HTR-8/SVneo (cell line): ENCODE measurements at regions not wholly inside any gene's neighbourhood (a gene's known extent, or its start where the extent isn't known, plus 50 kb on each side); places are given as distances from the start of the nearest gene placed in this dataset.

Experiments used
- DNase-seq: peaks from one replicate; pipeline ENCODE4 v3.0.0; 2011; ENCODE audit warnings: low spot score, mixed read lengths; ENCODE audit not compliant: insufficient read length
- FAIRE-seq: peaks from 2 replicates; lab custom pipeline; 2011; peaks lifted over from hg19 to GRCh38; lab: Jason Lieb, UNC

DNA sequence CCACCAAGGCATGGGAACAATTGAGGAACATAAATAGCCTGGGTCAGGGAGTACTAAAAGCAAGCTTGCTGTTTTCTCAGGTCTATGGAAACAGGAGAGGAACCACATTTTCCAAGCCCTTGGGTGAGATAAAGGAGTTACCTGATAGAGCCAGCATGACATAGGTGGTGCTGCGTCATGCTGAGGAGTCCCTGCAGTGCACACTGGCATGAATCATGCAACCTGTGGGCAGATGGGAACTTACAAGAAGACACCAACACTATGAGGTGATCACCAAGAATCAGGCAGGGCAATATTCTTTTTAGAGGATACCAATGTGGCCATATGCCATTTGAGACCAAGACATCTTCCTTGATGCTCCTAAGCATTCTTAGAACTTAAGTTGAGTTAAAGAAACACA, 531.8 kb downstream of the ZEB2 start:
- FAIRE-seq (no peak), DNase-seq (no peak)

DNA sequence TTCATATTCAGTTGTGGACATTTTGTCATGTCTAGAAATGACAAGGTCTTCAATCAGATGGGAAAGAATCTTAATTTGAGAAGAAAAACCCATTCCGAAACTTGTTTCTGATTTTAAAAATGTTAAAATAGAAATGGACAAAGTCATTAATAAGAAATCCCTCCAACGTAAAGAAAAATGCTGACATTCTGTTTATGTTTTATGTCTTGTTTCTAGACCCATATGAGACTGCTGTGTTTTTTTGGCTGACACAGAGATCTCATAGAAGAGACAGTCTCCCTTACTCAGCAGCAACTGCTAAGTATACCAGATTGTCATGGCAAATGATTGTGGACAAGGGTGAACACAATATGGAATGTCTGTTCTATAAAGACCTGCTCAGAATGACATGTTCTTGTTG, 538.5 kb downstream of the ZEB2 start:
- no peak for DNase-seq

DNA sequence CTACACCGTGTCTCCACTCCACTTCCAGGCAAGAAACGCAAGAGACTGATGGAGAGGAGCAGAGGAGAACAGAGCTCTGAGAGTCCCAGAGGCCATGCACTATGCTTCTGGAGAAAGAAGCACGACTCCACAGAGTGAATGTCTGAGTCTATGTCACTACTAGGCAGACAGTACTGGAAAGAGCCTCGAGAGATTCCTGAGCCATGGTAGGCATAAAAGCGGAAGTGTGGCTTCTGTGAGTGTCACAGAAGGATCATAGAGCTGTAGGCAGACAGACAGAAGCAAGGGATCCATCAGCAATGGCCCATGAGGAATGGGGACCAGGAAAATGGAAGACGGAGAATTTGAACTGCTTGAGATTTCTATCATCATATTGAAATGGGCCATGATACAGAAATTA, 542.6 kb downstream of the ZEB2 start:
- DNase-seq (no peak), FAIRE-seq (no peak)

More for the DNA sequence above, 538.5 kb downstream of the ZEB2 start:
- no peak for FAIRE-seq

DNA sequence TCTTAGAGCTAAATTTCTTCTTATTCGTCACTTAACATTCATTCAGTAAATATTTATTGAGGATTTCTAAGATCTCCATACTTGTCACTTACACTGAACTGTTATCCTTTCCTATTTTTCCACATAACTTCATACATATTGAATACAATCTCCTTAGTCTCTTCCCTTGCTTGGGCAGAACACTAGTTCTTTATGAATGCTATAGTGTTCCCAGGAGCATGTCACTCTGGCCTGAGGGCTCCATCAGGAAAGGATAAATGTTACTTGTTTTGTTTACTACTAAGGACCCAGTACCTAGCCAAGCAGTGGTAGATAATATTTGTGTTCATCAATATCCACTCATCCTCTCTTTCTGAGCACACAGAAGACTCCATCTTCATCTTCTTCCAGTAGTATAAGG, 544.7 kb downstream of the ZEB2 start:
- FAIRE-seq (no peak), DNase-seq (no peak)

DNA sequence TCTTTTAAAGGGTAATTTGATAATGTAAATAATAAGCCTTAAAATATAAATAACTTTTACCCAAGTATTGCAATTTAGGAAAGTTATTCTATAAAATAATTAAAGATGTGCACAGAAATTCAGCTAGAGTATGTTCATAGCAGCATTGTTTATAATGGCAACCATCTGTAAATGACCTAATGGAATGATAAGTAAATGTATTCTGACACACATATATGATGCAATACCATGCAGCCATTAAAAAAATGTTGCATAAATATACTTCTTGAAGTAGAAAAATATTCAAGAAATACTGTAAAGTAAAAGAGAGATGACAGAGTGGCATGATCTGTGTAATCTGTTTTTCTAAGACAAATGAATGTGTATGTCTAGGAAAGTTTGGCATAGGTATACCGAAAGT, 545.7 kb downstream of the ZEB2 start:
- DNase-seq (no peak), FAIRE-seq (no peak)

DNA sequence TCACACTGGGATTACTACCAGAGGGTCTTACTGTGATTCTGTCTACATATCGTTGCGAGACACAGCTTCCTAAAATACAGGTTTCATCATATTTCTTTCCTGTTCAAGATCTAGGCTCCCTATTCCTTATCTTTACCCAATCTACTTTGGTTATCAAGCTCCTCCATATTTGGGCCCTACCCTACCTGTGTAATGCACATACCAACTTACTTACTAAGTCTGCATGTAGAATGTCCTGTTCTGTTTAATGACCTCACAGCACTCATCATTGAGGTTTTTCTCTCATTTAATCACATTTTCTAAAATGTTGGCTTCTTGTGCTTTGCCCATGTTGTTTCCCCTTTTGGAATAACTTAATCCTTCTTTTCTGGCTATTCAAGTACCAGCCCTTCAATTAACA, 551.1 kb downstream of the ZEB2 start:
- FAIRE-seq (no peak), DNase-seq (no peak)

DNA sequence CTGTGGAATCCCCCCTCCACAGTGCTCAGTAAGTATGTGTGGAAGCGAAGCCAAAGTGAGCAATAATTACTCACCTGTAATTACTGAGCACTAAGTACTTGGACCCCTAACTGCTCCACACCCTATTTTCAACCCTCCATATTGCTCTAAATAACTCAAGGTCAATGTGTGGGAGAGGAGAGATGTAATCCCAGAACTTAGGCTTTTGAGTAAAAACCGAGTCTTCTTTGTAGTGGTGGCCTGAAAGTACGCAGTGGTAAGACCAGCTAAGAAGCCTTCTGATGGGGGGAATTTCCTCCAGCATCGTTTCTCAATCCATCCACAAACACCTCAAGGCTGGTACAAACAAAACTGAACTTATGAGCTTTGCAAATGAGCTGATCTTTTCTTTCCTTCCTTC, 551.6 kb downstream of the ZEB2 start:
- FAIRE-seq (no peak), DNase-seq (no peak)

DNA sequence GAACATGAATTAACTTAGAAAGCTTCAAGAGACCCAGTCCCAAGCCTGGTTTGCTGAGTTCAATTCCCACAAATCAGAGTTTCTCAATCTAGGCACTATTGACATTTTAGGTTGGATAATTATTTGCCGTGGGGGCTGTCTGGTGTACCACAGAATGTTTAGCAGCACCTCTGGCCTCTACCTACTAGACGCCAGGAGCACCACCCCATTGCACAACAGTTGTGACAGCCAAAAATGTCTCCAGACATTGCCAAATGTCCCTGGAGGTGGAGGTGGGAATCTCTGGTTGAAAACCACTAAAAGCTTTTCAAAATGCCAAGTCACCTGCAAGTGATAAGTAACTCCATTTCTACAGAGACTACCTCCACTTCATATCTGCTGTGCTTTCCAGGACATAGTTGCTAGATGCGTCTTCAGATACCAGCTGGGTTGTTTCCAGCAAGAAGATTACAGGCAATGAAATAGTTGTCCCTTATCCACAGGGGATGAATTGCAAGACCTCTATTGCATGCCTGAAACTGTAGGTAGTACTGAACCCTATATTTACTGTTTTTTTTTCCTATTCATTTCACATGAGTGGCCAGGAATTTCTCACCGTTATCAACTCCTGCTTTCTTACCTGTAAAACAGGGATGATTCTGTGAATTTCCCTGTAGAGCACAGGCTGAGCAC, 554.3 kb downstream of the ZEB2 start:
- DNase-seq = no peak
- FAIRE-seq = no peak

DNA sequence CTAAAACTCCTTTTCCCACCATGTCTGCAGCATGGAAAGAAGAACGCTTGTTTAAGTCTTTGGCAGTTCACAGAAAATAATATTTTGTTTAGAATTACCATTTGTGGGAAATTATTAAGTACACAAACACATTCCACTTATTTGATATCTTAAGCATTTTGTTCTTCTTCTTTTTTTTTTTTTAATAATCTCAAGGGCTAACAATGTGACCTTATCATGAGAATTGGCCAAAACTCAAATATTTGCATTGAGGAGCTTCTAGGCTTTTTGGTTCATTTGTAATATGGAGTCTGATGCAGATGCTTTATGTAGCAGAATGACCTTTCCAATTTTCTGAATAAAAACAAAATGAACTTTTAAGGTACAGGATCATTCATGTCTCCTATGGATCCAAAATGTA, 555.0 kb downstream of the ZEB2 start:
- DNase-seq (no peak), FAIRE-seq (no peak)

DNA sequence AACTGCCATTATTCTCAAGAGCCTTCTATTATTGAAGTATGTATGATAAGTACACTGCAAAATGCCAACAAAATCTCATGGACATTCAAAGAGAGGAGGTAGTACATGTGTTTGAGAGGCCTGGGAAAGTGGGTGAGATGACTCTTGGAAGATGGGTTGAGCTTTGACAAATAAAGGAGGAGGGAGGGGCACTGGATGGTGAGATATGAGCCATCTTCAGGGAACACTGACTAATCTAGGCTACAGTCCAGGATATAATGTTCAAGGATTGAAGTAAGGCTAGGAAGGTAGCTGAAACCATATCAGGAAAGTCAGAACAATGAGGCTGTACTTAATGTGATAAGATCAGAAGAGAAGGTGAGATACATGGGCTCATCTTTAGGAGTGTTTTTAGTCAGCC, 559.7 kb downstream of the ZEB2 start:
- FAIRE-seq (no peak), DNase-seq (no peak)

DNA sequence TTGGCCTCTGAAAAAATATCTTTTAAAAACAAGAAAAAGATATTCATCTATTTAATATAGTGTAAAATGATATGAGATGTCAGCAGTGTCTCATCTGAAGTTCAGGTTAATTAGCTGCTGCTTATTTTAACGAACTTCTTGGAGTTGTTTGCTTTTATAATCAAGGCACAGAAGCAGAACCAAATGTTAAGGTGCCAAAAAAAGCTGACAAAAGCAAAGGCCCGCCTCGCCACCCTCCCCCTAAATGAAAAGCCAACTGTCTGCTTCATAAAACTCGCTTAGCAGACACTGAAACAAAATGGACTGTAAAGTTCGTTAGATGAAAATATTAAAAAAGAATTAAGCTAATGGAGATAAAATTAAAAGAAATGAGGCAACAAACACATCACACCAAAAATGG, 562.6 kb downstream of the ZEB2 start:
- DNase-seq (no peak), FAIRE-seq (no peak)

DNA sequence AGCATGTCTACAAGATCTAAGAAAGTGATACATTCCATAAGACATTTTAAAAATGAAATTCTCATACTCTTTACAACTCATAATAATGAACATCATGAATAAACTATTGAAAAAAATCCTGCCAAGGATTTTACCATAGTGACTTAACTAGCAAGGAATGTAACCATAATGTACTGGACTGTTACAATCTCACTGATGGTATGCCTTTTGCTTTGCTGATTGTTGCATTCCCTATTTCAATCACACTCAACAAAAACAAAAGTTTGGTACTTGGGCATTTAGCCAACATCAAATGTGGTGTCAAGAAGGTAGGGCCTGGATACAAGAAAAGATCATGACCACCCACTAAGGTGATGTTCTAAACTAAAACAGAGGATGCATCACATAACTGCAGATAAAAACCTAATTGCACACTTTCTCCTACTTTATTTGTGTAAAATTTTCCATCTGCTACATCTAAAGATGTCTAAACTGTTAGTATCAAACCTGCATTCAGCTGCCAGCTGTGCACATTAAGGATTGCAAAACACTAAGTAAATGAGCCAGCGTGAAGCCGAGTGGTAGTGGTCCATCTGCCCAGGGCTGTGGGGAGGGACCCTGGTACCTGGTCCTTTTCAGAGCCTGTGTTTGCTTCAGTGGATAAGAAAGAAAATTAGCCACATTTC, 564.4 kb downstream of the ZEB2 start:
- FAIRE-seq = no peak
- DNase-seq = peak; percentile 18

DNA sequence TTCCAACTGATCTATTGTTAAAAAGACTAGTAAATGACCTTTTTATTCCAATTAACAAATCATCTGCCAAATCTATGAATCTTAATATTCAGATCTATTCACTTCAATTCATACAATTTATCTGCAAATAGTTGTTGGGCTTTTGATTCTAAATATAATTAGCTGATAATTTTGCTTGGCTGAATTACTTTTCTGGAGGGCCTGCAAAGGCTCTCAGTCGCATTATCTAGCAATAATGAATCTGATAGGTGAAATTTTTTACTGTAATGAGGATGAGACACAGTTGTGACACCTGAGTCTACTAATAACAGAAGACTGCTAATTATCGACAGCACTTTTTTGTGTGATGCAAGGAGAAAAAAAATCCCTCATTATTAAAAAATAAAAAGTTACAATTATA, 565.1 kb downstream of the ZEB2 start:
- DNase-seq (no peak), FAIRE-seq (no peak)

DNA sequence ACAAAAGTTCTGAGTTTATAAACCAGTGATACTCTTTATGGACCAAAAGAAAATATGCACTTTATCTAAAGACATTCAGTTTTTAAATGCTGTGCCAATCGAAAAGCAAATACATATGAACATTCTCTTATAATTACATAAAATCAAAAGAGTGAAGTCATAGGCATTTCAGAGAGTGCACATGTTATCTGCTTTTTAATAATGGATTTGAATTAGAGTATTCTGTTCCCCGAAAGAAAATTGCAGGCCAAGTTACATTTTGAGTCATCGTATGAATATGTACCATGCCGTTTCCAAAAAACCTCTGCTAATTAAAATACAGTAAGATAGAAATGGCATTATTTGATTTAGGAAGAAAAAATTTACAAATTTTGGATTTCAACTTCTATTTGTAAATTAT, 565.7 kb downstream of the ZEB2 start:
- FAIRE-seq (no peak), DNase-seq (no peak)

DNA sequence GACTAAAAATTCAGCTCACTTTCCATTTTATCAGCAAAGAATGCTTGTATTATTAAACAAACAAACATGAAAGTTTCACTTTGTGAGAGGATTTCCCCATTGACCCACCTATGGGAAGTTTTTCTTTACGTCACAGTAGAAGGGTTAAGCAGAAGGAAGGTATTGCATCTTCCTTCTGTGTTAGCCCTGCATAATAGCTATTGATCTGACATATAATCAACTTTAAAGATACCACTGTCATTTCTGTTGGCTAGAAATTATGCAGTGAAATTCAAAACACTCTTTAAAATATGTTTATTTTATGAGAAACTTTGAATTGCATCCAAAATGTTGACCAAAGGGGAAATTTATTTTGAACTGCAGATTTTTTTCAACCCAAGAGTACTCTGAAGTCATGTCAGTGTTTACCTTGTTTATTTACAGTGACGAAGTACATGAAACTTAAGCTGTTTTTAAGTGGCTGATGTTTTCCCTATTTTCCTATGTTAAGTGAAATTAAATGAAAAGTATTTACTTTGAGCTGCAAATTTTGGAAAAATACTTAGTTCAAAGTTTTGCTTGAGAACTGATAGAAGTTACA, 566.4 kb downstream of the ZEB2 start:
- DNase-seq (no peak), FAIRE-seq (no peak)

DNA sequence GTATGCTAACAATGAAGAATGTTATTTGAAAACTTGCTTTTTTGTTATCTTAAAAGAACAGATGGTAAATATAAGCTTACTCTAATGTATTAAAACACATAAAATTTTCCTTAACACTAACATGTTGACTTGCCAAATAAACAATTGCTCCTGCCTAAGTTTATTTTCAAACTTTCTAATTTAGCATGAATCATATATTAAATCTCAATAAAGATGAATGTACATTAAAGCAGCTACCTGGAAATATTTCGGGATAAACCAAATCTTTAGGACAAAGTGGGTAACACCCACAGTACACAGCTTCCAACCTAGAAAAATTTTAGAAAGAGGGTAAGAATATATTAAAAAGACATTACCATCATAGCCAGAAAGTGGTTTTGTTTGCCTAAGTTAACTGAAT, 567.4 kb downstream of the ZEB2 start:
- DNase-seq = no peak
- FAIRE-seq = no peak

DNA sequence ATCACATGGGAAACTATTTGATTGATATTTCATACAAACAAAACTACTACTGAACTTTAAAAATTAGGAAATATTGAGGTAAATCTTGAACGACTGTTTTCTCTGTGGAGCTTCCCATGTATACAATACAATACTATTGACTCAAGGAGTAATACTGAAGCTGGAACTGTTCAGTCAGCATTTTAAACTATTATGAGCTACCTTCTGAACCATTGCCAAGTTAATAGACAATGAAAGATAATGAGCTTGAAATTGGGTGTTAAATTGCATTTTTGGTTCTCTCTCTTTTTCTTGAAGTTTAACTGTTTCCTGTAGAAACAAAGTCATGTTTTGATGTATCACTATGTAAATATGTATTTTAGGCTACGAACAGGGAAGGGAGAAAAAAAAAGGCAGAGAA, 569.2 kb downstream of the ZEB2 start:
- FAIRE-seq (no peak), DNase-seq (no peak)

DNA sequence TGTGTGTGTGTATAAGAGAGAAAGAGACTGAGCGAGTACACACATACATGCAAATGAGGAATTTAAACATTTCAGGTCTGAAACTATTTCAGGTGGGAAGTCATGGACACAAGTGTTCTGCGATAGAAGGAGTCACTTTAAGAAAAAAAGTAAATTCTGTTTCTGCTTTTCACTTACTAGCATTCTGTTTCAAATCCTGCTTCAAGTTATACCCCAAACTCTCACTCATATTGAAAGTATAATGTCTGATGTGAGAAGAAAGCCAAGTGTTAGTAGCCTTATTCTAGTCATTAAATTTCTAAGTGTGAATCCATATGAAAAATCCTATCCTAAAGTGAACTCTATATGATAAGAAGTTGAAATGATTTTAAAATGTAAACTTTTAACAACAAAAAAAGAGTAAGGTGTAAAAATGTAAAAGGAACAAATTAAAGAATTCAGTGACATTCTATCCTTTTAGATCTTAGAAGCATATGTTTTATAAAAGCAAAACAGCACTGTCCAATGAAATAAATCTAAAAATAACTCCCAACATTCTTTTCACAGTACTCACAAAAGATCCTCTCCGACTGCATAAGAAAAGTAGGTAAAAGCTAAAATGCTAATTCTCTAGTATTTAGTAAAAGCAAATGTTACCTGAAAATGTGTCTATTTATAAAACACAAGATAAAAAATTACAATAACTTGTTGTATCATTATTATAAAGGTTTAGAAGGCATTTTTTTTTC, 570.6 kb downstream of the ZEB2 start:
- no peak for FAIRE-seq
- no peak for DNase-seq

DNA sequence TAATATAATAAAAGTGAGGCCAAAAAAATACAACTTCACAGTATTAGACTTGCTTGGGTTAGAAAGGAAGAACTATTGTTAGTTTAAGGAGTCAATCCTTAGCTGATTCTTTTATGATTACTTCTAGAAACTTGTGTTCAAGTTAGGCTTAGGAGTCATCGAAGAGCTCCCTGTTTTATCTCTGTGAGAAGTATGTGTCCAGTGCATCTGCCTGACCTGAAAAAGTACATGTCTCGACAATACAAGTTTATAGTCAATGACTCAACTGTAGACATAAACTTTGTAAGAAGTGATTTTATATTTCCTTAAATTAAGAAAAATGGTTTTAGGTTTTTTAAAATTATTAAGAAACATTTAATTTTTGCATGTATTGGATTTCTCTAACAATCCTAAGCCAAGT, 571.2 kb downstream of the ZEB2 start:
- no peak for FAIRE-seq
- no peak for DNase-seq

DNA sequence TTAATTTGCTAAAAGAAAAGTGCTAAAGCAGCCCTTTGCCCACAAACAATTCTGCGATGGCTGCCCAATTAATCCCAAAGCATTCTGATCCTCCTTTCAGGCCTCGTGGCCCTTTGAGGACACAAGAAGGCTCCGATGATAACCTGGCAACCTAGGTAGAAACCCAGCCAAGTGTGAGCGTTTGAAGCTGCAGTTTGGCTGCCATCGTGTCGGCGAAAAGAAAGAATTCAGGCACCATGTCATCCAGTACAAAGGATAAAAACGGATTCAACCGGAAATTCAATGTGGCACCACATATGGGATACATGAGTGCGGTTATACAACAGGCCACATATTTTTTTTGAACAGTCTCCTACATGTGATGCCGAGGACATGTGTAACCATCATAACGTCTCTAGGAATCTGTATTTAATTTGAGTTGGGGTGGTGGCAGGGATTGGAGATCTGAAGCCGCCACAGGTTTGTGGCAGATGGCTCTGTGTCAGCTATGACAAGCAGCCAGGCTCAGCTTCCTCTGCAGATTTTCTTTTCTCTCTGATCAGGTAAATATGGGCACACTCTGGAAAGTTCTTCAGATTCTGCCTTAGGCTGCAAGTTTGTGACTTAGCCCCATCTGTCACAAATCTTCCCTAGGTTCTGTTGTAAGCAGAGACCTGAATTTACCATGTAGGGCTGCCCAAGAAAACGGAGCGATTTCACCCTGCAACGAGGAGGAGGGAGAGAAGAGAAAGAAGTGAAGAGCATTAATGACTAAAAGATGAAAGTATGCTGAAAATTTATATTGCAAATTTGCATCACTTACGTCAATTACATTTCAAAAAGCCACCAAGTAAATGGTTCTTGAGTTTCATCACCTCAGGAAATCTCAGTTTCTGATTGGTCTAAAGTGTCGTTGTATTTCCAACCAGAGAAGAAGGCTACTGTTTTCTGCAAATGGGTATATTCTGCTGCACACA, 573.2 kb downstream of the ZEB2 start:
- no peak for FAIRE-seq
- DNase-seq = no peak
